Kidney capillary endothelial cell (primary cell): ENCODE measurements at regions not wholly inside any gene's neighbourhood (a gene's known extent, or its start where the extent isn't known, plus 50 kb on each side); places are given as distances from the start of the nearest gene placed in this dataset.

Experiments
- DNase-seq: peaks from one replicate; pipeline ENCODE4 v3.0.0-alpha.2; 2018; ENCODE audit warnings: low spot score

DNA sequence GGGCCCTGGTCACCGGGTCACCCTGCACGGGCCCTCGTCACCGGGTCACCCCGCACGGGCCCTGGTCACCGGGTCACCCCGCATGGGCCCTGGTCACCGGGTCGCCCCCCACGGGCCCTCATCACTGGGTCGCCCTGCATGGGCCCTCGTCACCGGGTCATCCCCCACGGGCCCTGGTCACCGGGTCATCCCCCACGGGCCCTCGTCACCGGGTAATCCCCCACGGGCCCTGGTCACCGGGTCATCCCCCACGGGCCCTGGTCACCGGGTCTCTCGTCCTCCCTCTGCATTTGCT is 77.6 kb downstream of the RIPK4 start:
- DNase-seq: no peak

DNA sequence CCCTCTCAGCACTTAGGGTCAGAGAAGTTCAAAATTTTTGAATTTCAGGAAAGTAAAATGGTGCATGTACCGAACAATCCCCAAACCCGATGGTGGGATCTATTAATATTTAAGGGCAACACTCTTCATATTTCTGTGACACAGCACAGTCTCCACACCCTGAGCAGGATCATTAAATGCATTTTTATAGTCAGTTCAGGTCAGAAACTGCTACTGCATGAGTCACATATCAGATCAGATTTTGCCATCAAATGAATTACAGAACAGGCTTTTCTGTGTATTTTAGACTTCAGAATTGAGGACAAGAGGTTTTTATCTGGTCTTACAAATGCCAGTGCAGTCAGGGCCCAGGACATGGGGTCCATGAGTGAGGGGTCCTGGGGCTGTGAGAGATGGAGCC is 79.2 kb downstream of the RIPK4 start:
- DNase-seq: no peak

DNA sequence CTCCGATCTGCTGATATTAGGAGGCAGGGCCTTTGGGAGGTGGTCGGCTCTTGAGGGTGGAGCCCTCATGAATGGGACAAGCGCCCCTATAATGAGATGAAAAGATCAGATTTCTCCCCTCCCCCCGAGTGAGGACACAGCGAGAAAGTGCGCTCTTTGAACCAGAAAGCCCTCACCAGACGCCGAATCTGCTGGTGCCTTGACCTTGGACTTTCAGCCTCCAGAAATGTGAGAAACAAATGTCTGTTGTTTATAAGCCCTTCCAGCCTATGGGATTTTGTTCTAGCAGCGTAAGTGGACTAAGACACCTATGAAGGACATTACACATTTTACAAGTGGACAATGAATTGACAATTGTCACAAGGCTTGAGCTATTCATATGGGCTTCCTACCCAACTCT is 80.2 kb downstream of the RIPK4 start:
- DNase-seq: no peak

DNA sequence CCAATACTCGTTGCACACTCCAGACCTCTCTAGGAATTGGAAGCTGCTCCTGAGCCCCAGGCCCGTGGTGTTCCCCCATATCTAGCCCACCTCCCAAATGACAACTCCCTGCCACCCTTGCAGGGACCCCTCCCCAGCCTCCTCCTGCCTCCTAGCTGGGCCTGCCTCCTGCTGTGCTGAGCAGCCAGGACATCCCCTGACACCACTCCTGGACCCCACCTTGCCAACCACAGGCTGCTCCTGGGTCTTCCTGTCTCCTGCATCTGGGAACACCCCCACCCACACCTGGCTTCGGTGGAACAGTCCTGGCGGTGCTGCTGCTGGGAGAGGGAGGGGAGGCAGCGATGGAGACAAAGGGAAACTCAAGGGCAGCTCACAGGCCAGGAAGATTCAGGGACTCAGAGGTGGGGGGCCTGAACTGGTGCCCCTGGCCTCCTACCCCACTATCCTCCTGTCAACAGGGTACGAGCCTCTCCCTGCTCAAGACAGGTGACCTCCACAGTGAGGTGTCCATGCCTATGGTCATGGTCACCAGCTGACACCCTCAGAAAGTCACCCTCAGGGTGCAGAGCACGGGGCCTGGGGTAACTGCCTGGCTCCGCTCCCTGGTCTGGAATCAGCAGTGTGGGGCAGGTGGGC is 81.2 kb downstream of the RIPK4 start:
- DNase-seq: no peak

DNA sequence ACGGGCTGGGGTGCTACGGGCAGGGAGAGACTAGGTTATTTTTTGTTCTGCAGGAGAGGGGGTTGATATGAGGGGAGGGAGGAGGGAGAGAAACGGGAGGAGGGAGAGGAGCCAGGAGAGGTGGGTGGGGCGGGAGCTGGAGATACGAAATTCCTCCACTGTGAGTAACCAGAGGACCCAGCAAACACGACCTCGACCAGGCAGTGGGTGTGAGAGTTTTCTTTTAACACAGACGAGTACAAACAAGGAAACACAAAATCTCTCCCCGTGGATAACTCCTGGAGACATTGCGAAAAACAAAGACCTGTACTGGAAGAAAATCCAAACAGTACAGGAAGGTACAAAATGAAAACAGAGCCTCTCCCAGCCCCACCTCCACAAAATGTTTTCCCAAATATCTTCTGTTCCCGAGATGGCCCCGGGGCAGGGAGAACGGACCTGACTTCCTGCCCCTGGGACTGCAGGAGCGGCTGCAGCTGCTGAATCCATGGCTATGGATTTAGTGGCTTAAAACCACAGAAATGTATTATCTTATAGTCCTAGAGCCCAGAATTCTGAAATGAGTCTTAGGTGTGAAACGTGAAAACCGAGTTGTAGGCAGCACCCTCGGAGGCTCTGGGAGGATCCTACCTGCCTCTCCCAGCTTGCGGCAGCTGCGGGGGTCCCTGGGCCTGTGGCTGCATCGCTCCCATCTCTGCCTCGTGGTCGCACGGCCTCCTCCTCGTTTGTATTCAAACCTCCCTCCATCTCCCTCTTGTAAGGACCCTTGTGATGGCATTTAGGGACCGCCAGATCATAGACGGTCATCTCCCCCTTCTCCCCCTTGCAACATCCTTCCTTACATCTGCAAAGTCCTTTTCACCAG is 82.2 kb downstream of the RIPK4 start:
- DNase-seq: no peak

DNA sequence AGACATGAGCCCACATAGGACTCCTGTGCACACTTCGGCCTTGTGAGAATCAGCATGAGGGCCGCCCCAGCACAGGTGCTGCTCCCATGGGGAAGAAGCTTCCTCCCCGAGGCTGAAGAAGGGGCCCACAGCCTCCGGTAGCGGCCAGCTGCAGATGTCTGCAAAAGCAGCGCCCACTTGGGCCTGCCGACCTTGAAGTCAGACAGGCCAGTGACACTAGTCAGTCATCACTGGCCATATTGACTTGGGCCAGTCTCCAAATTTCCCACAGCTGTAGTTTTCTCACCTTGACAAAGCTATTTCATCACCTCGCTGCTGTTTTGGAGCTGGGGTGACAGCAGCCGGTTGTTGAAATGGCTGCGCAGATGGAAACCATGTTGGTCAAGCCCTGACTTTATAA is 83.0 kb downstream of the RIPK4 start:
- no peak for DNase-seq

DNA sequence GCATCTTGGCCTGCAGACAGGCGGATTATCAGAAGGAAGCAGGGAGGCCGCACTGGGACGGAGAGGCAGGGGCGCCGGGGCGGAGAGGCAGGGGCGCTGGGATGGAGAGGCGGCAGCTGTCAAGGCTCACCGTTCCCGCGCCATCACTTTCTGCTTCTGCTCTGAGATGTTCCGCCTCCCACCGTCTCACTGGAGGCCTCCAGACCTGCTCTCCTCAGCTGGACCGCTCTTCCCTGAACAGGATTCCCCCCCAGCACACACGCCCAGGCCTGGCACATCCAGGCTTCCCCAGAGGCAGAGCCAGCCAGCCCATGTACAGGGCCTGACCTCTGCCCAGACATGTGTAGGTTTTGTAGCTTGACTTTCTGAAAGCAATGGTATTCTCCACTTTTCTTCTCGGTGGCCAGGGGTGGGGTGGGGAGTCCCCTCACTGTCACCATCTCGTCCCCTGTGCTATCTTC is 84.1 kb downstream of the RIPK4 start:
- DNase-seq: no peak

DNA sequence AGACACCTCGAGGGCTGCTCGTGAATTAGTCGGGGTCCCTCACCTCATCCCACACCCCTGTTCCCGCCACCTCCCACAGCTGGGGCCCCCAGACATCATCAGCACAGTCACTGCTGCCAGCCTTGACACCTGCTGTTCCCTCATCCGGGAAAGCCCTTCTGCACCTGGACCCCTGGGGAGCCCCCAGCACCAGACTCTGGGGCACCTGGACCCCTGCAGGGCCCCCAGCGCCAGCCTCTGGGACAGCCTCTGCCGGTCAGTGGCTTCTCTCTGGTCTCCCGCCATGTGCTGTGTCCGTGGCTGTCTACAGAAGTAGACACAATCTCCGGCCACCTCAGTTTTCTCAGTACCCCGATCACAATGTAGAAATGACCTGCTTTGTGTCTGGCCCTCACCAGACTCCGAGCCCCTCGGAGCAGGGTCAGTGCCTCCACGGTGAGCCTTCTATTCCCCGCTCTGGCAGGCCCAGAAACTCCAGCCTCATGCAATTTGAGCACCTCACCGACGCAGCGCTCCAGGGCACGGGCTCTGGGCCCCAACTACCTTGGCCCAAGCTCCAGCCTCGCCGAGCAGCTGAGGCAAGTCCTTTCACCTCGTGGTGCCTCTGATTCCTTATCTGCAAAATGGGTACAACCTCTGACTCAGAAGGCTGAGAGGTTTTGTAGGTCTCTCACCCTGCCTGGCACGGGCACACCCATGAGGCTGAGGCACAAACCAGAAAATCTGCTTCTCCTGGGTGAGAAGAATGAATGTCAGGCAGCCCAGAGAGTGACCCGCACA is 84.7 kb downstream of the RIPK4 start:
- no peak for DNase-seq

DNA sequence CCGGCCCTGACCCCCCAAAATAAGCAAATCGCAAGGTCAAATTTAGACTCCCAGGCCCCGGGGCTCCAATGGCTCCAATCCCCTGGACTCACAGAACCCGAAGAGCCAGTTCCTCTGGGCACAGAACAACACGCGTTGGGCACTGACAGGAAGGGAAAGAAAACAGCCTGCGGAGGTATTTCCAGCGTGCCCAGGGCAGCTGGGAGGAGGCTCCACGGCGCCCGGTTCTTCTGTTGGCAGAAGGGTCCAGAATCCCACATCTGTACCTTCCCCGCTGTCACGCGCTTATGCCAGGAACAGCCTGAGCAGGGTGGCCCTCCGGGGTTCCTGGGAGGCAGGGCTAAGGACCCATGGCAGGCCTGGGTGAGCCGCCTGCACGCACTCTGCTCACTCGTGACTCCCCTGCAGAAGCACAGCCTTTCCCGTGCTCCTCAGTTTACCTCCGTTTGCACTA is 85.5 kb downstream of the RIPK4 start:
- DNase-seq: no peak

DNA sequence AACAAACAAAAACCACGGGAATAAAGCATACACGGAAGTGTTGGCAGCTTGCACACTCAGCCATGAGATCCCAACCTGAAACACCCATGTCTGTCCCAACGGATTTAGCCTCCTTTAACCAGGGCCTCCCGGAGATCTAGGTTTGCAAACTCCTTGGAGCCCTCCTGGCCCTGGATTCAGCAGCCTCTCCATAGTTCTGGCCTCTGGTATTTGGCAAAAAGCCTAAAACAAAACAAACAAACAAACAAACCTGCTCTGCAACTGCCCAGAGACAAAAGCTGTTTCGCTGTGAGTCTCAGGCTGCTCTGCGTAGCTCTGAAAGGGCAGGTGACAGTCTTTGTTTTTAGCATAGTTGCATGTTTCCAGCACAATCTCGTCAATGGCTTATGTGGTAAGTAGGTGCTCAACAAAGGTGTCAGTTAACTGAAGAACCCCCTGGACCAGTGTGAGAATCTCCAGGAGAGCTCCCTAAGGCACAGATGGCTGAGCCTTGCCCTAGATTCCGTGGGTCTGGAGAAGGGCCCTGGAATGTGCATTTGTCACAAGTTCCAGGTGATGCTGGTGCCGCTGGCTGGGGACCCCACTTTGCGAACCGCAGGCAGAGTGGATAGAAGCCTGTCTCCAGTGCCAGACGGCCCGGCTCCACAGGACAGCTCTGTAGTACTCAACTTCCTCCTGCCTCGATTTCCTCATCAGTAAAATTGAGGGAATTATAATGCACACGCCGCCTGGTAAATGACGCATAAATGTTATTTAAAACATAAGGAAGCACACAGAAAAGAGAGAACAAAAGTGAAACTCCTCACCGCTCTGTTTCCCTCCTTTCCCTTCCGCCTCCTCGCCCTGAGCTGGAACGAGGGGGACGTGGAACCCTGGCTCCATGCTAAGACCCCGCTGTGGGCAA is 86.2 kb downstream of the RIPK4 start:
- no peak for DNase-seq

DNA sequence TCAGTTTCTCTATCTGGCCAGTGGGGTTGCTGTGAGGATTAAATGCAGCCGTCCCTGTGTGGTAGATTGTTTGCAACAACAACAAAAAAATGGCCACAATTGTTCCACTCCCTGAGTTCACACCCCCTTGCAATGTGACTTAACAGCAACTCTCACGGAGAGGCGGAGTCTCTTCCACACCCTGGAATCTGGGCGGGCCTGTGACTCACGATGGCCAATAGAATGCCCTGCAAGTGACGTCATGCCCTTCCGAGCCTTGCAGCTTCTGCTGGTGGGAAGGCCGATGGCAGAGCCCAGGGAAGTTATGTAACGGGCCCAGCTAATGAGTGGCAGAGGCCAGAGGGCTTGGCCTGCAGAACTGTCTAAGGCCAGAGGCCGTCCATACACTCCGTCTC is 87.9 kb downstream of the RIPK4 start:
- peak; percentile 84 for DNase-seq

DNA sequence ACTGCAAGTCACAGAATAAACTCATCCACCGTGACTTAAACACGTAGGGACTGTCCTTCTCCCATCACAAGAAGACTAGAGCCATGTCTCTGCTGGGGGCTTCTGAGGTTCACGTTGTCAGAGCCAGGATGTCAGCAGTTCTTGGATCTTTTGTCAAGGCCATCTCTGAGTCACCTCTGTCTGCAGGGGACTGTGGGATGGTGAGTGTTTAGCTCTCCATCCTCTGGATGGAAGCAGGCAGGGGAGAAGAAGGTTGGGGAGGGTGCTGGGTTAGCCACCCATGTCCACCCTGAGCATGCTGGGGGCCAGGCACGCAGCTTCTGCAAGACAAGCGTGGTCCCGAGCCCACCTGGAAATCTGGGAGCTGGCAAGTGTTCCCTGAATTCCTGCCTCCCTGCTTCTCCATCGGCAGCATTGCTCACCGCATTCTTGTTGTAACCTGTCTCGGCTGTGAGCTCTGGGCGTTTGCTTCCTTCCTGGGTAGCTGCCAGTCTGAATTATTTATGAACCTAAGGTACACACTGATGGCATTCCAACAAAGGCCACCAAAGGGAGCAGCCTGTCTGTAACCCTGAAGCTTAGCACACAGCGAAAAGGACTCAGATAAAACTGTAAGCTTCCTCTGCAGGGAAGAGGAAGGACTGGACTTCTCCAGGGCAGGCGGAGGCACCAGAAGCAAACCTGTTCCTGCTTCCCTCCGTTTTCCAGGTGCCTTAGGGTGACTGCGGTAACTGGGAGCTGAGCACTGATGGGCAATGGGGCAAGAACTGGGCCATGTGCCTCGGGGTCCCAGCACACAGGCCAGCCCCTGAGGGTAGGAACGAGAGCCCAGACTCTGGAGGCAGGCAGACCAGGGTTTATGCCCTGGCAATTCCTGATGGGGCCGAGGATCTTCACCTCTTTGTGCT is 88.6 kb downstream of the RIPK4 start:
- DNase-seq: peak; percentile 52

DNA sequence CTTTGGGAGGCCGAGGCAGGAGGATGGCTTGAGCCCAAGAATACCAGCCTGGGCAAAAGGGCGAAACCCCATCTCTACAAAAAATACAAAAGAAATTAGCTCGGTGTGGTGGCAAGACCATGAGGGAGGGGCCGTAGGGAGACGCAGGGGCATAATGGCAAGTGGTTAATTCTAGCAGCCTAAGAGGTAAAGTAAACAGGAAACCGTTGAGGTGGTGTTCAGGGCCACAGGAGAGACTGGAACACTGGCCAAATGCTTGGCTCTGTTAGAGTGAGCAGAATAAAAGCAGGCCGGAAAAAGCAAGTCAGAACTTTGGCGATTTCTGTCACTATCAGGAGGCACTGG is 89.2 kb downstream of the RIPK4 start:
- DNase-seq: no peak

DNA sequence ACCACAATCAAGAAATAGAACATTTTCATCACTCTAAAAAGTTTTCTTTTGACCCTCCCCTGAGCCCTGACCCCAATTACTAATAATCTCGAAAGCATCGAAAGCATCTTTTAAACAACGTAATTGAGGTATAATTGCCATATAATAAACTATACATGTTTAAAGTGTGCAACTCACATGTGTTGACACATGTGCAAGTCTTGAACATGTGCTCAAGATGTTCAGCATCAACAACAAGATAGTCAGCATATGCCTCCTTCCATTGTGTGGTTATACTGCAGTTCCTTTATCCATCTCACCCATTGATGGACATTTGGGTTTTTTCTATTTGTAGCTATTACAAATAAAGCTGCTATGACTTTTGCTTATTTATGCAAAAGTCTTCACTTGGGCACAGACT is 90.7 kb downstream of the RIPK4 start:
- no peak for DNase-seq

DNA sequence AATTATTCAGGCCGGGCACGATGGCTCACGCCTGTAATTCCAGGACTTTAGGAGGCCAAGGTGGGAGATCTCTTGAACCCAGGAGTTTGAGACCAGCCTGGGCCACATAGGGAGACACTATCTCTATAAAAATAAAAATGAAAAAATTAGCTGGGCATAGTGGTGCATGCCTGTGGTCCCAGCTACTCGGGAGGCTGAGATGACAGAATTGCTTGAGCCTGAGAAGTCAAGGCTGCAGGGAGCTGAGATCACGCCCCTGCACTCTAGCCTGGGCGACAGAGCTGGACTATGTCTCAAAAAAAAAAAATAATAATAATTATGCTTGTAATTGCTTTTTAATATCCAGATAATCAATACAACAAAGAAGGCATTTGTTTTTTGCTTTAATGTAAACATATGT is 91.3 kb downstream of the RIPK4 start:
- DNase-seq: no peak

DNA sequence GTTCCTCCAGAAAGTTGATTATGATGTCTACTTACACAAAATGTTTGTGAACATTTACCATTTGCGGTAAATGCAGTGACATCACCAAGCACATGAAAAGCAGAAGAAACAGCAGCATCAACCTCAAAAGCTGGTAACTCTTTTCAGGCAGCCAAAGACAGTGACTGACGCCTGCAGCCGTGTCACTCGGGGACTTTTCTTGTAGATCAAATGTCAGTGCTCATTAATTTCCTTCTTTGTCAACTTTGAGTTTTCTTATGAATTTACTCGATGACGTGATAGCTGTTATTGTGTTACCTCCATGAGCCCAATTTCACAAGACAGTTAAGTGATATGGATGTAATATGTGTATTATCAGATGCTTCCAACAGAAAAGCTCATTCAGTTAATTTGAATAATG is 92.5 kb downstream of the RIPK4 start:
- DNase-seq: no peak

DNA sequence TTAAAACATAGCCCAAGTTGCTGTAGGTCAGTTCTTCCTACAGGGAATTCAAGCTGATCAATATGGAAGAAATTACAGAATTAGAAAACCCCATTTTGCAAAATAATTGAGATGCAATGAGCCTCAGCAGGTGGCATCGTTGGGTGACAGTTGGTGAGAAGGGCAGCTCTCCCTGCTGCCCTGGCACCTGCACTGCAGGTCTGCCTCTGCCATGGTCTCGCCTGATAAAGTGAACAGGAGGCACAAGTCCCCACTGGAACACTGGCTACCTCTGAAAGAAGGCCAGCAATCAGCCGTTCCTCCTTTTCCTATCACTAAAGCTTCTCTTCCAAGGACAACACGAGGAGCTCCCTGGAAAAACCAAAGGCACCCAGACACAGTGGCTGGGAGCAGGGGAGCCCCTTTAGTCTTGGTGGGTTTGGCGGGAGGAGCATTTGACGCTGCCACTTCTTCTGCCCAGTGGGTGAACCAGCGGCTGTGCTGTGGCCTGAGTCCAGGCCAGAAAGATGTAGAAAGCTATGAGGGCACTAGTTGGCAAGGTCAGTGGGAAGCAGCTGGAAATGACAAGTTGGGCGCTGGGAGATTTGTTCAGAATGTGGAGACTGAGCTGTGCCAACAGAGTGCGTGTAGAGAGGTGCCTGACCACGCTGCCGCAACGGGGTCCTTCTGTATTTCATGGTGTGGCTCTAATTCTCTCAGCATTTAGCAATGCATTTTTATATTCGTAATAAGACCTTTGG is 93.1 kb downstream of the RIPK4 start:
- no peak for DNase-seq

DNA sequence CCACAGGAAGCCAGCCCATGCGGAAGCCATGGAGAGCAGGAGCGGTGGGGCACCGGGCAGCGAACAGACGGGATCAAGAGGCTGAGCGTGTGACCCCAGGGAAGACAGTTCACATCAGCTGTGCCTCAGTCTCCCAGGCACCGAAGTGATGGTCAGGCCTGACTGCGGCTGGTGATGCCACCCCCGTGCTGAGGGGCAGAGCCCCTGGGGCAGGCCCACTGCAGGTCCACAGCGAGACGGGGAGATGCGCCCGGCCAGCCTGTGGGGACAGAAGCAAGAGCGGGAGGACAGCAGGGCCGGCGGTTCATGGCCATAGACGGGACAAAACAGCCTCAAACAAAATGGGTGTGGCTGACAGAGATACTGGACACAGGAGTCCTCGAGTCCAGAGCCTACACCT is 93.8 kb downstream of the RIPK4 start:
- DNase-seq: no peak

DNA sequence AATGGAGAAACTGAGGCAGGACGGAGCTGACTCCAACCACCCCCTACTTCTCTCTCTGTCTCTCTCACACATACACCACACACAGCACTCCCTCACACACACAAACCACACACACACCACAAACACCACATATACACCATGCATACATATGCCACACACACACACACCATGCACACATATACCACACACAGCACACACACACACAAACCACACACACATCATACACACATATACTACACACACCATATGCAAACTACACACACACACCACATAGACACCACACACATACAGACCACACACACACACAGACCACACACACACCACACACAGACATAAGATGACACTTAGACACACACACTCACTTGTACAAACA is 94.3 kb downstream of the RIPK4 start:
- DNase-seq: no peak

DNA sequence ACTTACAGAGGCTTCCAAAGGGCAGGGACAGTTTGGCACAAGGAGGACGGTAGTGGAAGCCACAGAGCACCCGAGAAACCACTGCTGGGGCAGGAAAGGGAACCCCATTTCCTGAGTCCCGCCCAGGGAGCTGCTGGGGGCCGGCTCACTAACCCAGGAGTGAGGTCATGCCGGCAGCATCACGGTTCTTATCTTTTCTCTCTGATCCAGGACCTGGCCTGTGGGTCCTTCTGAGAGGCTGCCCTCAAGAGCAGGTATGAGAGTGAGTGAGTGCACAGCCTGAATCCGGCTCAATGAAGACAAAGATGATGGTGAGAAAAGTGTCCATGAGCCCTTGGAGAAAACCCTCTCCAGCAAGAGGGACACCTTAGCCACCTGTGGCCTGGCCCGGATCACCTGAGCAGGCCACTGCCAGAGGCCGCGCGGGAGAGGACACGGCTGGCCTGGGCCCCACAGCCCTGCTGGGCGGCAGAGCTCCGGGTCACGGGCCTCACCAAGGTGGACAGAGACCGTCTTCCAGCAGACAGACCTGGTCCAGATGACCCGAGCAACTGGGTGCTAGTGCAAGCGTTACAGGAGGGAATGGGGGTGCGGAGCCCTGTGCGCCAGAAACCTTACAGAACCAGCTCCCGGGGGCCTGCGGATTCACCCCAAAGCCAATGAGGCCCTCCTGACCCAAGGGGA is 94.9 kb downstream of the RIPK4 start:
- DNase-seq: no peak
